ENCODE measurements at regions not wholly inside any gene's neighbourhood (a gene's known extent, or its start where the extent isn't known, plus 50 kb on each side); places are given as distances from the start of the nearest gene placed in this dataset.

DNA sequence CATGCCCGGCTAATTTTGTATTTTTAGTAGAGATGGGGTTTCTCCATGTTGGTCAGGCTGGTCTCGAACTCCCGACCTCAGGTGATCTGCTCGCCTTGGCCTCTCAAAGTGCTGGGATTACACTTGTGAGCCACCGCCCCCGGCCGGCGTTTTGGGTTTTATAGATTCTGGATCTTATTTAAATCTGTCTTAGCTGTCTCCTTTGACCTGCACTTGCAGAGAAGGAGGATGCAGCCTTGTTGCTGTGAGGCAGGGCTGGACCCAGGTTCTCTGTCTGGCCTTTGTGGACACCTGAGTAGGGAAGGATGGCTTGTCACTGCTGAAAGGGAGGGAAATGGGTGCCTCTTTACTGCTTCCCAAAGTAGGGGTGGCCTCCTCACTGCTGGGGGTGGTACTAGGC, 83.0 kb upstream of the HS6ST1 start:
- DNase-seq = no peak

DNA sequence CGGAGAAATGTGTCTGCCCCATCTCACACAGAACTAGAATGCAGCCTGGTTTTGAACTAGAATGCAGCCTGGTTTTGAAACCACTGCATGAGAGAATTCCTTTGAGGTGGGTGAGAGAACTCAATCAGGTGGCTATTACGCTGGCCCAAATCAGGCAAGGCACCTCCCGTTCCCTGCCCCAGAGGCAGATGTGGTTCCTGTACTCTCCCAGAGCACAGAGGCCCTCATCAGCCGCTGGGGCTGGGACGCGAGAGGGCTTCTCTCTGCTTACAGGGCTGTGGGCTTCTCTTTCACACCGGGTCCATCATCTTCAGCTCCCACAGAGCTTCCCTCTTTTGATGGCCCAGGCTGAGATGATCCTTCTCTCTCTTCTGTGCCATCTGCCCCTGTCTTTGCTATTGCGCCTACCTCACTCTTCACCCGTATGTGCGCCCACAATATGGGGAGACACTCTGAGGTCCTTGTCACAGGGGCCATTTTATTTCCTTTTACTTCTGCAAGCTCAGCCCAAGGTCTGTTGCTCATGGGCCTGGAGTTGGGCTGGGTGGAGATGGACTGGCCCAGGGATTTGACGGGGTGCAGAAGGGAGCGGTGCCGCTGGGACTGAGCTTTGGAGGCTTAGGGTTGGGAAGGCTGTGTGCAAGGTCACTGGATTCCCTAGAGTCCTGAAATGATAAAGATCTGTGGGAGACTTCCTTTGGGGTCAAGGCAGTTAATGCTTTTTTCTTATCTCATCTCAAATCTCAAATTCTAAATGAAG, 84.4 kb upstream of the HS6ST1 start:
- DNase-seq = no peak

DNA sequence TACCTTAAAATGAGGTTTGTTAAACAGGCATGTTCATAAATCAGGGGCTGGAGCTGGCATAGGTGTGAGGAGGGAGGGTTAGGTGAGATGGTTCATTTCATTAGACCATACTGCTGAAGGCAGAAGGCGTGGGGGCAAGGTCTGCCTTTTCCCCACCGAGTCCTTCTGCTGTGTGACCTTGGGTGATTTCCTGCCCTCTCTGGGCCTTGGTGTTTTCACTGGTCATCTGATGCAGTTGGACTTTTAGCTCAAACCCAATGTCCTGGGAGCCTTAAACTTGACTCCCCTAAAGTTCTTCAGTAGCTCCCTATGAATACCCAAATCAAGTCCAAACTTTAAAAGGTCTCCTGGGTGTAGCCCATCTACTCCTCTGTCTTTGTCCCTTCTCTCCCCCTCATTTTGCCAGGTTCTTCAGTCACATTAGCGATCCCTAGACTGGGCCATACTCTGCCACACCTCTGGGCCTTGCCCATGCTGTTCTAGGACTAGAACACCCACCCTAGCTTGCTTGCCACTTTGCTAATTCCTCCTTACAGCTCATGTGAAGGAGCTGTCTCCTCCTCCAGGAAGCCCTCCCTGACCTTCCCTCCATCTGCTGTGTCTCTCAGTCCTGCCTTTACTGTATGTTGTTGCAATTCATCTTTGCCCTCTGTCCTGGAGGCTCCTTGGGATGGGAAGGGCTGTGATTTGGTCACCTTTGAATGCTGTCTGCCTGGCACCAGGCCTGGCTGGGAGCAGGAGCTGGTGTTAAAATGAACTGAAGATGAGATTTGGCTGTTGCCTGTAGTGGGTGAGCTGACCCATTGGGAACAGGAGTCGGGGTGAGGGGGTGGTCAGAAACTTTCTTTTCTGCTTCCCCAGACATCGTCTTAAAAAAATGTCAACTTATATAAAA, 85.4 kb upstream of the HS6ST1 start:
- DNase-seq = no peak

DNA sequence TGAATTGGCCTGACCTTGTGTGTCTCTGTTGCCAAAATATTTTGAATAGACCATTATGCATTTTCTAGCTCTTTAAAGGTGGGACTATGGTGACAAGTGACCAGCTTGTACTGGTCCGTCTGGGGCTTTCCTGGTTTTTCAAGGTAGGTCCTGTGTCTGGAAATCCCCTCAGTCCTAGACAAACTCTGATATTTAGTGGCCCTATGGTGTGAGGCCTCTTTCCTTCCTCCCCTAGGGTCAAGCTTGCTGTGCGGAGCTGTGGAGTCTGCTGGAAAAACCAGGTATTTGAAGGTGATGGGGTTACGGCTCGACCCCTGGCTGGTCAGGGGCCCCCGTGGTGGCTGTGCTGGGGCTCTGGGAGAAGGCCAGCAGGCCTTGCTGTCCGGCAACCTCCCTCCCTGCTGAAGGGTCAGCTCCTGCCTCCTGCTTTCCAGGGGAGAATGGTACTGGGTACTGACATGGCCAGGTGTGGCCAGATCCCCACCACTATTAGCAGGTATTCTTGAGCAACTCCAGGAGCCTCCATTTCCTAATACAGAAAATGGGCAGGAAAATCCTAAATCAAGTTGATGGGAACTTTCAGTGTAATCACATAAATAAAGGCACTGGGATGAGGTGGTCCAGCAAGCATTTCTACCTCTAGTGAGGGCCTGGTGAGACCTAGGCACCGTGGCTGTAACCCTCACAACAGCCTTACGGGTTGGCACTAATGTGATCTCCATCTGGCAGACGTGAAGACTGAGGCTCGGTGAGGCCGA, 86.2 kb upstream of the HS6ST1 start:
- no peak for DNase-seq

DNA sequence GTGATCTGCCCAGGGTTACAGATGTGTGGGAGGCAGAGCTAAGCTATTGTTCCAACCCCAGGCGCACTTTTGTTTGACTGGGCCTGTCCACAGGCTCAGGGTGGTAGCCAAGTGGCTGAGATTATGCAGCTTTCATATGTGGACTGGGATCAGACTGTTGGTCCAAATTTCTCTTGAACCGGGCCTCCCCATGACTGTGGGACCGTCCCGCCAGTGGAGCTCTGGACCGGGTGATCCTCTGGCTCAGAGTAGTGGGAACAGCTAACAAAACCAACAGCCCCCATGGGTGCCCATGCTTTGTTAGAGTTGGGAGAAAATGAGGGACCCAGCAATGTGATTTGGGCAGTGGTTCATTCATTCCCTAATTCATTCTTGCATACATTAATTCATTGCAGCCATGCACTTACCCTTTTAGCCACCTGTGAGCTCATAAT, 86.8 kb upstream of the HS6ST1 start:
- DNase-seq = no peak

DNA sequence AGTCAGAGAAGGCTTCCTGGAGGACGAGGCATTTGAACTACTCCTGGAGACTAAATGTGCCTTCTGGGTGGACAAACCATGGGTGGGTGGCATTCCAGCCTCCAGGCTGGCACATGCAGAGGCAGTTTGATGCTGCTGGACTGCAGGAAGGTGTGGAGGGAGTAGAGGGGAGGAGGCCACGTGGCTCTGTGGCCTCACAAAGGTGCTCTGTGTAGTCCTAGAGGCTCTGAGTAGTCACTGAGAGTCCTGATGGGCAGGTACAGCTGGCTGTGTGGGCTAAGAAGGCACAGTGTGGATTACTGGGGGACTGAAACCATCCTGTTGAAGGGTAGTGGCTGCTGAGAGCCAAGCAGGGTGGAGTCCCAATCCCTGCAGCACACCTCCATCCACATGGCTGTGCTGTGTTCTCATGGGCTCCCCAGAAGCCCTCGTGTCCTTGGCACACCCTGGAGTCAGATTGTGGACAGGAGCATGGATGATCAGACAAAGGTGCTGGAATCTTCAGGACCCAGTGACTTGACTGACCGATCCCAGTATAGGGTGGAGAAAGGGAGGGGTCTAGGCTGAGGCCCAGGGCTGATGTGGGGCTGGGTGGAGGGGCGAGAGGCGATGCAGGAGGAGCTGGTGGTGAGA, 87.4 kb upstream of the HS6ST1 start:
- DNase-seq = no peak

DNA sequence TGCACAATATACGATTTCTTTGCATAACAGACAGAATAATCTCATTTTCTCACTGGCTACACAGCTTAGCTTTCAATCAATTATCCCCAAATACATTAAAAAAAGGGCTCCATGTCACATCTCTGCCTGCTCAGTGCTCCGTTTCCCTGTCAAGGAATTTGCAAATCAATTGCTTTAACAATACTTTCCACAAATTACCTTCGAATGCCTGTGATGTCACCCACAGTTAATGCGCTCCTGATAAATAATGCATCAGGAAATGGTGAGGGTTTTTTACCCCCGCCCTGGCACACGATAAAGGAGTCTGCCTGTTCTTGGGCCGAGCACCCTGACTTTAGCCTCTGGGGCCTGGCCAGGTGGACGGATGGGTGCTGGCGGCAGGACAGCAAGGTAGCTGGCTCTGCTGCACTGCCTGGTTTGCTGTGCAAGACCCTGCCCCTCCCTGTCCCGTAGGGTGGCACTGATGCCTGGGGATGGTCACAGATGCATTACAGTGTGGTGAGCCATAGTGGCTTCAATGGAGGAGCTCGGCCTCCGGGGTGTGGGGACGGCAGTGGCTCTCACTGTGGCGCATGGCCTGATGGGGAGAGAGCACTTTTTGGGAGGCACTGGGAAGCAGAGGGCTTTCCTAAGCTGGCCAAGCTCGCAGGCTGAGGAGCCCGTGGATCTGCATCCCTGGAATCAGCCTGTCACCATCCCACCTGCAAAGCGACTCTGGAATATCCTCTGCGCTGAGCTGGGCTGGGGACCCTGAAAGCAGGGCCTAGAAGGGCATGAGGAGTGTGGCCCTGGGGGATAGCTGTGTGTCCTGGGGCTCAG, 88.3 kb upstream of the HS6ST1 start:
- DNase-seq = no peak

DNA sequence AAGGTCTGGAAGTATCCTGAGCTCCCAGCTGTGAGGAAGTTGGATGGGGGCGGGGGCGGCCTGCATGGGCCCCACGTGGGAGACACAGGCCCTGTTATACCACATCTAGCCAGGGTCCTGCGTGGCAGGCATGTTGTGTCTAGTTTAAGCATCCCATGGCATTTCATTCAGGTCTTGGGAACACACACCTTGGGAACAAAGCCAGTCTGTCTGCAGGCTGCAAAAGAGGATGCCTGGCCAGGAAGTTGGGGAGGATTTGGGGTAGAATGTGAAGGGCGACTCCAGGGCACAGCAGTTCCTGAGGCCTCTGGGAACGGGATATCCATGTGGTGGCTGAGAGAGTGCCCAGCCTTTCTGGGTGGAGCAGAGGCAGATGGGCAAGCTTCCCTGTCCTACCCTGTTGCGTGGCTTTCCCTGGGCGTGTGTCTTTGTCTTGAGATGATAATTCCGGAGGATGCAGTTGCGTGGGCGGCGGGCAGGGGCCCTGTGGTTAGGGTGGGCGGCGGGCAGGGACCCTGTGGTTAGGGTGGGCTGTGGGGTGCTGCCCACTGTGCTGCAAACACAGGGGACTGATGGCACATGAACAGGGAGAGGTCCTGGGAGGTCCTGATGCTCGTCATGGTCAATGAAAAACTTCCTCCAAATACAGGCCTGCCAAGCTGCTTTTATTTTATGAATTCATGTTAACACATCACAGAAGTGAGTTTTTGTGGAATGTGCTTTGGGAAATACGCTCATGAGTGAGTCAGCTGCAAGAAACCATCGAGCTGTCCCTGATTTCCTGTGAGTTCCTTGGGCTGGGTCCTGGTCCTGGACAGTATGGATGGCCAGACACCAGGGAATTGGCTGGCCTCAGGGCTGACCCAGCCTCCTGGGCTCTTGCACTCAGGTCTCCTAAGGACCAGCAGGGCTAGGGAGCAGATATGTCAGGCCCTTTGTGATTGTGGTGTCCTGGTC, 90.0 kb upstream of the HS6ST1 start:
- DNase-seq = no peak

DNA sequence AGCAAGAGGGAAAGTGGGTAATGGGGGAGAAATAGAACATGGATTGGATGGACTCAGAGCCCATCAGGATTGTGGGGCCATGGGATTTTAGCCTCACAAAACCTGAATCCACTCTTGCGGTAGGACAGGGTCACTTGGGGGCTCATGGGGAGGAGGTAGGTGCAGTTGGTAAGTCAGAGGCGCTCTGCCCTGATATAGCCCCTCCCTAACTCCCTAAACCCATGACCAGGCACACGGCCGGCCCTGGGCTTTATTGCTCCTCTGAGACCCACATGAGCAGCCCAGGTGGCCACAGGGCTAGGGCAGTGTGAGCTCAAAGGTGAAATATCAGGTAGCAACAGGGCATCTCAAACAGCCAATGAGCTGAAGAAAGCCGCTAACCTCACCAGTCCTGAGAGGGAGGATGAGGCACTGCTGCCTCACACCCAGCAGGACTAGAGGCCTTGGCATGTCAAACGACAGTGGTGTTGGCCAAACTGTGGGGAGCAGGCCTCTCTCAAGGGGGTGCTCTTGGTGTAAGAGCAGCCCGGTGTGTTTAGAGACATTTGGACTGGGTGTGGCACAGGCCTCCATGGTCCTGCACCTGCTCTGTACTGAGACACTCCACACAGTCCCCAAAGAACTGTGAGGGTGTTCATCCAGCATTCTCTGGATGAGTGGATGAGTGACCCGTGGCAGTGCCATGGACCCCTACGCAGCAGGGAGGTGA, 90.8 kb upstream of the HS6ST1 start:
- no peak for DNase-seq

DNA sequence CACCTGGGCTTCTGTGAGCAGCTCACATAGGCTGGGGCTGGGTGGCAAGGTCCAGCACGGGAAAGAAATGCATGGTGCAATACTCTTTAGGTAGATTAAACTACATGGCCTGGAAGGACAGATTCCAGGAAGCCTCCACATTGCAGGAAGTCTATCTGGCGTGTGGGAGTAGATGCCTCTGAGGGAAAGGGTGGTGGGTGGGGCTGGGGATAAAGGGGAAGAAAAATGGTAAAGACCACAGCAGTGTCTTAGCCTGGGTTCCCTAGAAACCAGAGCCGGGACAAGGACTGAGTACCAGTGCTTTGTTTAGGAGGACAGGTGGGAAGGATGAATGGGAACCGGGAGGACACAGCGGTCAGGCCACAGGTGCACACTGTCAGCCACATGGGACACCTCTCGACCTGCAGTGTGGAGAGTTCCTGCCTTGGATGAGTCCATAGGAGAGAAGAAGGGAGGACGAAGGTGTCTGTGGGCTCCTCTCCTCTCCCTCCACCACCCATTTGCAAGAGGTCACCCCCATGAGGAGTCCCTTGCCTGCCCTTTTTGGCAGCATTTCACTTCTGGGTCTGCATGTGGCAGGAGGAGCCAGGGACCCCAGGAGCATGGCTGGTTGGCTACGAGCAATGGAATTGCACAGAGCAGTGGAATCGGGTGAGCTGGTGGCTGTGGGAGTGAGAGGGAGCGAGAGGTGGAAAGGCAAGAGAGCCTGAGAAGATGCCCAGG, 91.5 kb upstream of the HS6ST1 start:
- no peak for DNase-seq

DNA sequence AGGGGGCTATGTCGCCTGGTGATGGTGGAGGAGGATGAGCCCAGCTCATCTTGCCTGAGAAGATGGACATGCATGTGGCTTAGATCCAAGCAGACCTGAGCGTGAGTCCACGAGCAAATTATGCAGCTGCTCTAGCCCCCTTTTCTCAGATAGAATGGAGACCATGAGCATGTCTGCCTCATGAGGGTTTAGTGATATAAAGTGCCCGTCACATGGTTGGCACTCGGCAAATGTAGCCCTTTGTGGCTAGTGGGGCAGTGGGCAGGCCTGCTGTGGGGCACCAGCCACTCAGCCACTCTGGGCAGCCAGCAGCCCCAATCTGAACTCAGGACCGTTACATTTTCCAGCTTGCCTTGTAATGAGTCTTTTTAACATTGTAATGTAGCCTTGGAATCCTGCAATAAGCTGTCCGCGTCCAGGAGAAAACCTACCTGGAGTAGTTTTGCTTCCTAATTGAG, 92.1 kb upstream of the HS6ST1 start:
- no peak for DNase-seq

DNA sequence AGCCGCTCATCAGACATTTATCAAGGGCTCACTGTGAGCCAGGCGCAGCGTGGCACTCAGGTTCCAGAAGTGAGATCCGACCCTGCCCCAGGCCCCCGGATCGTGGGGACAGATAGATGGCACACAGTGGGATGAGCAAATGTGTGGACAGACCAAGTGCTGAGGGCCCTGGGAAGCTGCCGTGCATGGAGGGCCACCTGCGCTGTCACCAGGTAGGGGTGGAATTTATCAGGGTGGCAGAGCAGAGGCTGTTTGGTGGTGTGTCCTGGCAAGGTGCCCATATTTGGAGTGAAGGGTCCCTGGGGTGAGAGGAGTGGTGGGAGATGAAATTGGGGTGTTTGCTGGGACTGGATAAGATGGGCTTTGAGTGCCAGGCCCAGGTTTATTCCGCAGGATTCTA, 92.8 kb upstream of the HS6ST1 start:
- no peak for DNase-seq

DNA sequence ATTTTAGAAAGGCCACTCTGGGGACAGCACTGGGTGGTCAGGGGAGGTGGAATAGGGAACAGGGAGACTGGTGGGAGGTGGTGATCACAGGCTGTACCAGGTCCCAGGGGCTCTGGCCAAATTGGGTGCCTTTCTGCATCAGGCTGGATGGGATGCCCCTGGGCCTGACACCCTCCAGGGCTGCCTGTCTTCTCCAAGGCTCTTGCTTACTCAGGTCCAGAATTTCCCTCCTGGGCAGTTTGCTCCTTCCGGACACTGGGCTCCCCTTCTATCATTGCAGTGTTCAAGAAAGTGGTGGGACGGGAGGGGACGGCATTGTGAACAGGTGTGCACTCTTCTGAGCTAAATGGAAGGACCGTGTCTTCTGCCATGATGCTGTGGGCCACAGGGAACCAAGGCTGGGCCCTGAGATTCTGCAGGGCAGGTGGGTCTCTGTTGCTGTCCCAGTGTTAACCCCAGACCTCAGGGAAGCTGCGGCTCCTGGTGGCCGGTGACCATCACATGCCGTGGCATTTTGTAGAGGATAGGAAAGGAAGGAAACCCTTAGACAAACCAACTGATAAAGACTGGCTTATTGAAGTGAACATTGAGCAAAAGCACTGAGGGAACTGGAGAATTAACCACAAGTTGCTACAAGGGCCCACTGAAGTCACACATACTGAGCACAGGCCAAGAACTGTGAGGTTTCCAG, 93.7 kb upstream of the HS6ST1 start:
- DNase-seq = no peak

DNA sequence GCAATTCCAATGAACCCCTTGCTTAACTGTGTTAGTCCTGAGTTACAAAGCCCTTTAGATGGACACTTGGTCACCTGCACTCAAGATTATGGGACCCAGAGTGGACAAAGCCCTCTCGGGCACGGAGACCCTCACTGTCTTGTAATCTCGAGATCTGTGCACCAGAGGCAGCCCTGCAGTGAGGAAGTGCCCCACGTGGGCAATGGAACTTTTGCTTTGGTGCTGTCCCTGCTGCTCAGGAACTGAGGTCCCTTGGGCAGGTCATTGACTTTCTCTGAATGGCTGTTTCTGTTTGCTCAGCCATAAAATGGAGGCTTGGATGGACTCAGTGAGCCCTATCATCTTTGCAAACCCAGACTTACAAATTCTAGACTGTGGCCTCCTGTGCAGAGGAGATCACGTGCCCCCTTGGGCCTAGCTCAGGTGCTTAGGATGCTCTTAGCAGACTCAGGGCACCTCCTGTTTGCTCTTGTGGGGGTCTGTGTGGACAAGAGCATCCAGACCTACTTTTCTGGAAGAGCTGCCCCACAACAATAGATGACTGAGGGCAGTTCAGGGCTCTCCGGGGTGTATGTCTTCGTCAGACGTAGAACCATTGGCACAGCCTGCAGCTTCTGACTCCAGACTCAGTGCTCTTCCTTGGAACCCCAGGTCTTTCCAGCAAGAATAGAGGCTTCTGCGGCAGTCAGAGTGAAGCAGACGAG, 94.5 kb upstream of the HS6ST1 start:
- DNase-seq = no peak

DNA sequence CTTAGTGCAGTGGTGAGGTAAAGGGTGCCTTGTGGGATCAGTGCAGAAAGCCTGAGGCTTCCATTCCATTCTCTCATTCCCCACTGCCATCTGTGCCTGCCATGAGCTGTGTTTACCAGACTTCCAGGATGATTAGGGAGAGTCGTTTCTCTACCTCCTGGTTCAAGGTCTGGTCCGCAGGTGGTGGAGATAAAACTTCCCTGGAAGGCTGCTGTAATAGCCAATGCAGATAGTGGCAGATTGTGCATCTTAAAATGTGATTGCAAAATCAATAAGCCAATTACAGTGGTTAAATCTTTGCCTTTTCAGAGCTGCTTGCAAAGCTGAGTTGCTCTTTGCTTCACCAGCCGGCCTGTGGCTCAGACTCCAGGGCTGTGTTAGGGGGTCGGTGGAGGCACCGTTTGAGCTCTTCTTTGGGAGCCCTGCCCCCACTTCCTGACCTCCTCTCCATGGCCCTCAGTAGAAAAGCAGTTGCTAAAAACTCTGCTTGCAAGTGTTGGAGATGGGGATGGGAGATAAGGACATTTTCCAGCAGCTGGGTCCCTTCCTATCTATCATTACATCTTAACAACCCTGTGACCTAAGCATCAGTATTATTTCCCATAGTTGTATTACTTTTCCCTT, 95.2 kb upstream of the HS6ST1 start:
- no peak for DNase-seq

DNA sequence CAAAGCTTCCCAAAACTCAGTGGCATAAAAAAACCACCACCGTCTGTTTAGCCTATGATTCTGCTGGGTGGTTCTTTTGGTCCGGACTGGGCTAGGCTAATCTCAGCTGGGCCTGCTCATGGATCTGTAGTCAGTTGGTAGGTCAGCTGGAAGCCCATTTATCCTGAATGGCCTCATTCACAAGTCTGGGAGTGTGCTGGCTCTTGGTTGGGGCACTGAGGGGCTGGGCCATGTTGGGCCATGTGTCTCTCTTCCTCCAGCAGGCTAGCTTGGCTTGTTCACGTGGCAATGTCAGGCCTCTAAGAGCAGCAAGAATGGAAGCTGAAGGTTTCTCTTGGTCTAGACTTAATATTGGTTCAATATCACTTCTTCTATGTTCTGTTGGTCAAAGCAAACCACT, 95.7 kb upstream of the HS6ST1 start:
- no peak for DNase-seq
